ENCODE measurements at regions not wholly inside any gene's neighbourhood (a gene's known extent, or its start where the extent isn't known, plus 50 kb on each side); places are given as distances from the start of the nearest gene placed in this dataset.

GRCh38 chr10:111458256-111458655 is 381.4 kb downstream of the ADRA2A start:
- DNase-seq = no peak

GRCh38 chr10:111459967-111460366 is 383.1 kb downstream of the ADRA2A start:
- DNase-seq = no peak

- no peak for DNase-seq
Observed at GRCh38 chr10:111472445-111472844, 395.6 kb downstream of the ADRA2A start.

GRCh38 chr10:111473361-111473760 is 396.5 kb downstream of the ADRA2A start:
- no peak for DNase-seq

- DNase-seq = no peak
Observed at GRCh38 chr10:111474786-111475185, 398.0 kb downstream of the ADRA2A start.

GRCh38 chr10:111475720-111476119 is 398.9 kb downstream of the ADRA2A start:
- DNase-seq = no peak

GRCh38 chr10:111478651-111479050 is 401.8 kb downstream of the ADRA2A start:
- DNase-seq = no peak

- DNase-seq = no peak
Observed at GRCh38 chr10:111479966-111480365, 403.1 kb downstream of the ADRA2A start.

GRCh38 chr10:111481261-111481826 is 404.5 kb downstream of the ADRA2A start:
- no peak for DNase-seq

- no peak for DNase-seq
Observed at GRCh38 chr10:111481866-111482265, 405.0 kb downstream of the ADRA2A start.

GRCh38 chr10:111482621-111483216 is 405.9 kb downstream of the ADRA2A start:
- DNase-seq = no peak

- DNase-seq = no peak
Observed at GRCh38 chr10:111485767-111486166, 408.9 kb downstream of the ADRA2A start.

- no peak for DNase-seq
Observed at GRCh38 chr10:111486346-111486745, 409.5 kb downstream of the ADRA2A start.

- DNase-seq = no peak
Observed at GRCh38 chr10:111488668-111489067, 411.8 kb downstream of the ADRA2A start.

- no peak for DNase-seq
Observed at GRCh38 chr10:111491154-111491553, 414.3 kb downstream of the ADRA2A start.

GRCh38 chr10:111493024-111493625 is 416.3 kb downstream of the ADRA2A start:
- no peak for DNase-seq

GRCh38 chr10:111498560-111498959 is 421.7 kb downstream of the ADRA2A start:
- no peak for DNase-seq

GRCh38 chr10:111504376-111504775 is 427.5 kb downstream of the ADRA2A start:
- DNase-seq = no peak

GRCh38 chr10:111506266-111507034 is 429.6 kb downstream of the ADRA2A start:
- no peak for DNase-seq

GRCh38 chr10:111511751-111512150 is 434.9 kb downstream of the ADRA2A start:
- no peak for DNase-seq

GRCh38 chr10:111515264-111515663 is 438.4 kb downstream of the ADRA2A start:
- no peak for DNase-seq

GRCh38 chr10:111515706-111516105 is 438.9 kb downstream of the ADRA2A start:
- no peak for DNase-seq

GRCh38 chr10:111516144-111516543 is 439.3 kb downstream of the ADRA2A start:
- DNase-seq = no peak

- no peak for DNase-seq
Observed at GRCh38 chr10:111522141-111522540, 445.3 kb downstream of the ADRA2A start.
